BLaER1 (cell line): ENCODE measurements at regions not wholly inside any gene's neighbourhood (a gene's known extent, or its start where the extent isn't known, plus 50 kb on each side); places are given as distances from the start of the nearest gene placed in this dataset.

Experiments
- H3K27ac ChIP-seq: shearing (Covaris generic); formaldehyde crosslinking; 2 replicates; pipeline ENCODE4 v1.8.1; 2022
- H3K27me3 ChIP-seq: shearing (Covaris generic); formaldehyde crosslinking; 2 replicates; pipeline ENCODE4 v1.8.1; 2022
- H3K36me3 ChIP-seq: shearing (Covaris generic); formaldehyde crosslinking; 2 replicates; pipeline ENCODE4 v1.8.1; 2022
- H3K4me1 ChIP-seq: shearing (Covaris generic); formaldehyde crosslinking; 2 replicates; pipeline ENCODE4 v1.8.1; 2022
- H3K4me2 ChIP-seq: shearing (Covaris generic); formaldehyde crosslinking; 2 replicates; pipeline ENCODE4 v1.8.1; 2022
- H3K4me3 ChIP-seq: shearing (Covaris generic); formaldehyde crosslinking; 2 replicates; pipeline ENCODE4 v1.8.1; 2022
- H3K9ac ChIP-seq: shearing (Covaris generic); formaldehyde crosslinking; 2 replicates; pipeline ENCODE4 v1.8.1; 2022
- H3K9me3 ChIP-seq: shearing (Covaris generic); formaldehyde crosslinking; 2 replicates; pipeline ENCODE4 v1.8.1; 2022
- H4K20me1 ChIP-seq: shearing (Covaris generic); formaldehyde crosslinking; 2 replicates; pipeline ENCODE4 v1.8.1; 2022
- Cebpa-rat ChIP-seq: shearing (Covaris generic); IDR thresholded peaks from 2 replicates; pipeline ENCODE4 v1.8.1; 2022

DNA sequence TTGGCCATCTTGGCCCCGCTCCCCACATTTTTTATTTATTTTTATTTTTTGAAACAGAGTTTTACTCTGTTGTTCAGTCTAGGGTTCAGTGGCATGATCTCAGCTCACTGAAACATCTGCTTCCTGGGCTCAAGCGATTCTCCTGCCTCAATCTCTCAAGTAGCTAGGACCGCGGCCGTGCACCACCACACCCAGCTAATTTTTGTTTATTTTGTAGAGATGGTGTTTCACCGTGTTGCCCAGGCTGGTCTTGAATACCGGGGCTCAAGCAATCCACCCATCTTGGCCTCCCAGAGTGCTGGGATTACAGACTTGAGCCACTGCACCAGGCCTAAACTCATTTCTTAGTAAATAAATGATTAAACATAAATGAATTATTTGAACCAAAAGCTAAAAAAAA is 322.0 kb upstream of the LCORL start:
- H3K27ac ChIP-seq, result no peak overlapping the region
- no peak overlapping the region for H3K9ac ChIP-seq
- H4K20me1 ChIP-seq, result no peaks in the 10 kb centered on the region
- H3K27me3 ChIP-seq, result no peaks in the 10 kb centered on the region
- H3K36me3 ChIP-seq, result no peaks in the 10 kb centered on the region
- no peak overlapping the region for H3K4me2 ChIP-seq
- H3K4me3 ChIP-seq, result no peak overlapping the region
- TF ChIP-seq Cebpa-rat, result no peak
- H3K4me1 ChIP-seq, result no peaks in the 10 kb centered on the region
- peaks cover 8% of the 10 kb centered on the region; the same call in 1 of the 2 replicates for H3K9me3 ChIP-seq

DNA sequence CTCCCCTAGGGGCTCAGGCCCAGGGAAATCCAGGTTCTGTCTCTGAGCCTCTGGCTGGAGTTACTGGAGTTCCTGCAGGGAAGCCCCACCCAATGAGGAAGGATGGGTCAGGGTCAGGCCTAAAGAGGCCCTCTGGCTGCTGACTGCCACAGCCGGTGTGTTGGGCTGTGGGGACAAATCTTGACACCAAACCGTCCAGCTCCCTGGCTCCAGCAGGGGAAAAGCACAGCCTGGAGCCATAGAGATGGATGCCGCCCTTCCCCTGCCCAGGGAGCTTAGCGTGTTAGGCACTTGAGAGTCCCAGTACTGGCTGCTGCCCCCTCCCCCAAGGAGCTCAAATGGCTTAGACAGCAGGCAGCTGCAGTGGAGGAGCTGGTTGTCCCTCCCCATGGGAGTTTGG is 321.3 kb upstream of the LCORL start:
- Histone ChIP-seq H3K36me3 (no peaks in the 10 kb centered on the region), H3K4me1 (no peaks in the 10 kb centered on the region), H3K9ac (no peak overlapping the region), H4K20me1 (no peaks in the 10 kb centered on the region), H3K27me3 (no peaks in the 10 kb centered on the region), H3K27ac (no peak overlapping the region), H3K9me3 (peaks cover 8% of the 10 kb centered on the region; the same call in 1 of the 2 replicates), H3K4me2 (no peak overlapping the region), H3K4me3 (no peak overlapping the region)
- no peak for TF ChIP-seq Cebpa-rat

DNA sequence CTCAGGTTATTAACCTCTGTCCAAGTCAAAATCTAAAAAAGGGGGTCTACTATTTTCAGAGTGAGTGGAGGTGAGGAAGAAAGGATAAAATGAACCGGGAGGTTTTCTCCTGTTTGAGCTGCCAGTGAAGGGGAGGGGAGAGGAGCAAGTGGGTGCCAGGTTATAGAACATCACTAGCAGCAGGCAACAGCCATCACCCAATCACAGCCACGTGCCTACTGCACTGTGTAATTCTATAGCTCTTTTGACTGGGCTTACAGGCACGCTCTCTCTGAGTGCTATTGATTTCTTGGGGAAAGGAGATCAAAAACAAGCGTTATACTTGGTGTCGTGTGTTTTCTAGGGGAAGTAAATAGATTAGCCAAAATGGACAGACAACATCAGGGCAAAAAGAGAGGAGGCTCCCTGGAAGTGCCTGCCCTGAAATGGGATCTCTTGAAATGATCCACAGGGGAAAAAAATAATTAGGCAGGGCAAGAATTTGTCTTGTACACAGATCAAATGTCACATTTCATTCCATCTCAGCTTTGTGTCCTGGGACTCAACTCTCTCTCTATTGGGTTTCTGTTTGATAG is 300.5 kb upstream of the LCORL start:
- Histone ChIP-seq H3K27me3 (no peaks in the 10 kb centered on the region), H3K9me3 (no peaks in the 10 kb centered on the region; the same call in 1 of the 2 replicates), H3K4me1 (no peaks in the 10 kb centered on the region), H3K4me2 (no peak overlapping the region), H3K4me3 (no peak overlapping the region), H3K36me3 (no peaks in the 10 kb centered on the region), H3K9ac (no peak overlapping the region), H4K20me1 (no peaks in the 10 kb centered on the region), H3K27ac (no peak overlapping the region)
- no peak for TF ChIP-seq Cebpa-rat

DNA sequence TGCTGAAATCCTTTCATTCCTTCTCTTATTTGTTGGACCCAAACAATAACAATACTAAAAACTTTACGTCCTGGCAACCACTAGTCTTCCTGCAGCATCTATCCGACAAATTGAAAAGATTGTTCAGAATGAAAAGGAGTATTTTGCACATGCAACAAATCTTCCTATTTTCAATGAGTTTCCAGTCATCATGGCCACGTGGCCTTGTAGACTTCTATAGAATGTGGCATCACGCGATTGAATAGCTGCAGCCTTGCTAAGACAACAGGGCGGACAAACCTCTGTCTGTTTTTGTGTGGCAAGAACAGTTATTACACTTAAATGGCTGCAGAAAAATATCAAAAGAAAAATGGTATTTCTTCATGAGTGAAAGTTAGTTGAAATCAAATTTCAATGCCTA is 297.9 kb upstream of the LCORL start:
- Histone ChIP-seq H3K9ac (no peak overlapping the region), H3K36me3 (no peaks in the 10 kb centered on the region), H3K4me1 (no peaks in the 10 kb centered on the region), H3K4me3 (no peak overlapping the region), H3K9me3 (no peaks in the 10 kb centered on the region; the same call in 1 of the 2 replicates), H3K27me3 (no peaks in the 10 kb centered on the region), H3K4me2 (no peak overlapping the region), H4K20me1 (no peaks in the 10 kb centered on the region), H3K27ac (no peak overlapping the region)
- TF ChIP-seq Cebpa-rat, result no peak

DNA sequence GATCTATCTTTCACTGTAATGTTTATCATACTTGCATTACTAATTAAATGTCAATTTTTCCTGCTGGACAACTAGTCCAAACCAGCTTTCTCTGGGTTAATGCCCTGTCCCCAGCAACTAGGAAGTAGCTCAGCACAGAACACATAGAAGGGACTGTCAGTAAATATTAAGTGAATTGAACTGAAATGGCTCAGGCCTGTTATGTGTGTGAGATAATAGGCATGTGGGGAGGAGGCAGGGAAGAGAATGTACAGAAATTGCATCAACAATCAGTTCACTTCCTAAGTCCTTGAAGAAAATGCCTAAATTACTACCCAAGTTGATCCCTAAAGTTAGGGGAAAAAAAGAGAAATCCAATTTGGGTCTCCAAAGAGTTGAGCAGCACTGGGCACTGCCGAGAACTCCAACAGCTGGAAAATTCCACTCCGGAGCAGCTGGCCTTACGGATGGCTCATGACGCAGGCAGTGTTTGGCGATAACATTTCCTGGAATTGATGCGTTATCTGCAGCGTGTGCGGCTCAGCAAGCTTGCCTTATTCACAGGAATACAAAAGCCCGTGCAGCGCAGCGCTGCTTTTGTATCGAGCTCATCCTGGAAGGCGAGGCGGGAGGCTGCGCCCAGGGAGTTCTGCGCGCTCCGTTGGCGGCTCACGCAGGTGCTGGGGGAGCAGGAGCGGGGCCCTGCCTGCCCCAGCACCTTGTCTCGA is 297.3 kb upstream of the LCORL start:
- Histone ChIP-seq H3K9ac (no peak overlapping the region), H3K4me2 (no peak overlapping the region), H3K27me3 (no peaks in the 10 kb centered on the region), H3K27ac (no peak overlapping the region), H3K9me3 (no peaks in the 10 kb centered on the region; the same call in 1 of the 2 replicates), H4K20me1 (no peaks in the 10 kb centered on the region), H3K36me3 (no peaks in the 10 kb centered on the region), H3K4me1 (no peaks in the 10 kb centered on the region), H3K4me3 (no peak overlapping the region)
- no peak for TF ChIP-seq Cebpa-rat

DNA sequence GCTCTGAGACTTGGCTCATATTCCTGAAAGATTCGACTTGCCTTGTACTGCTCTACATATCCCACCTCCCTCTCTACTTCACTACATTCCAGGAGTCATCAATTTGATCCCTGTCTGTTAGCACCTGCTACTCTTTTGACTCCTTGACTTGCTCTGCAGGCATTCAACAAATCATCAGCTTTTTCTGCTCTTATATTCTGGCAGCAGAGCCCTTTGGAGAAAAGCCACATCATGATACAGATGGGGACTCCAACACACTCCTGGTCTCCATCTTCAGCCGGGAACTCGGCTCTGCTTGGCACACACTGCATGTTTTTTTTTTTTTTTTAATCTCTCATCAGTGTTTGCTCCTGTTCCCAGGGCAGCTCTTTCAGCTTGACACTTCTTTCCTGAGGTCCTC is 293.2 kb upstream of the LCORL start:
- H3K4me3 ChIP-seq, result no peak overlapping the region
- no peak overlapping the region for H3K9ac ChIP-seq
- no peak overlapping the region for H3K27ac ChIP-seq
- H4K20me1 ChIP-seq, result no peaks in the 10 kb centered on the region
- no peaks in the 10 kb centered on the region; the same call in 1 of the 2 replicates for H3K9me3 ChIP-seq
- TF ChIP-seq Cebpa-rat, result no peak
- no peaks in the 10 kb centered on the region for H3K27me3 ChIP-seq
- no peaks in the 10 kb centered on the region for H3K4me1 ChIP-seq
- H3K4me2 ChIP-seq, result no peak overlapping the region
- no peaks in the 10 kb centered on the region for H3K36me3 ChIP-seq

DNA sequence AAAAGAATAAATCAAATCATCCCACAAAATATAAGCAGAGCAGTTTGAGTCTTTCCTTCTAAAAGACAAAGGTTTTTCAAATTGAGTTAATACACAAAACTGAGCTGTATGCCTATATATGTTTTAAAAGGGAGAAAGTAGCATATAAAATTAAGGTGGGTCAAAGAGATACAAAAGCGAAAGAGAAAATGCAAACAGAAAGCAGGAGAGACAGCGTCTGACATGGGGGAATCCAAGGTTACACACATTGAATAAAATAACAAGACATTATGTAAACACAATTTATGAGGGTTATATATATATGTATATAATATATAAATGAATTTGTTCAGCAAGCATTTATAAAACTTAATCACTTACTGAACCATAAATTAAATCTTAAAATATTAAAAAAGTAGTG is 276.1 kb upstream of the LCORL start:
- no peak overlapping the region for H3K4me2 ChIP-seq

DNA sequence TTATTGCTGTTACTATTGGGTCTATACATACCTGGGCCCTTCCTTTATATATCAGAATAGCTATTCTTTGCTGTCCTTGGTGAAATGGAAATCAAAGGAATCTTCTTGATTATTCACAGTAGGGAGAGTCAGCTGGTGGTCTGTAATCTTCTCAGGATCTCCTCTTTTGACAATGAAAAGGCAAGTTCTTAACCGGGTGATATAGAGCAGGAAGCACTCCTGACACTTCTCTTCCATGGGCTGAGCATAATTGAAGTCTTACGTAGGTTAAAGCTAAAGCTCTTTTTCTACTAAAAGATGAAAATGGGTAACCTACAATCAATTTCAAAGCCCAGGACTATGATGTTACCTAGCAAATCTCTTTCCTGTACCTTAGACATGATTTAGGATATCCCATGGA is 274.9 kb upstream of the LCORL start:
- no peaks in the 10 kb centered on the region for H3K27me3 ChIP-seq
- no peaks in the 10 kb centered on the region for H3K36me3 ChIP-seq
- H4K20me1 ChIP-seq, result no peaks in the 10 kb centered on the region
- no peak overlapping the region for H3K9ac ChIP-seq
- no peak overlapping the region for H3K4me2 ChIP-seq
- H3K27ac ChIP-seq, result no peak overlapping the region
- H3K9me3 ChIP-seq, result no peaks in the 10 kb centered on the region
- H3K4me1 ChIP-seq, result no peaks in the 10 kb centered on the region
- no peak overlapping the region for H3K4me3 ChIP-seq
- no peak for TF ChIP-seq Cebpa-rat

More for the DNA sequence above, 276.1 kb upstream of the LCORL start:
- Histone ChIP-seq H4K20me1 (no peaks in the 10 kb centered on the region), H3K36me3 (no peaks in the 10 kb centered on the region), H3K4me1 (no peaks in the 10 kb centered on the region), H3K9ac (no peak overlapping the region), H3K9me3 (no peaks in the 10 kb centered on the region), H3K27me3 (no peaks in the 10 kb centered on the region), H3K4me3 (no peak overlapping the region), H3K27ac (no peak overlapping the region)
- no peak for TF ChIP-seq Cebpa-rat

DNA sequence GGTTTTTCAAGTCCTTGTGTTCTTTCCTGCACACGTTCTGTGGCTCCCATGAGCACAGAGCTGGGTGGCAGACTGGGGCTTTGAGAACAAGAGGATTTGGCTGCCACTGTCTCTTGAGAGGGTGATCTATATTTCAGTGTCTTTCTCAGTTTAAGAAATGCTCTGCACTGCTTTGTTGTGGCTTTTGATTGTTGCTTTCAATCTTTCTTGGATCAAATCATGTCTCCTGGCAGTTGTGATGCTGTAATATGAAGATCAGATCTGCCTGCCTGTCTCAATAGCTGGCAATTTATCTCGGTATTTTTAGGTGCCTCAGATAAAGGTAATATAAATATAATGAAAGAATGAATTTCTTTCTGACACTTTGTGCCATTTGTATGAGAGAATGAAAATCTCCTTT is 273.3 kb upstream of the LCORL start:
- Histone ChIP-seq H3K36me3 (no peaks in the 10 kb centered on the region), H3K27me3 (no peaks in the 10 kb centered on the region), H3K4me3 (no peak overlapping the region), H3K9me3 (no peaks in the 10 kb centered on the region), H3K4me2 (no peak overlapping the region), H3K27ac (no peak overlapping the region), H4K20me1 (no peaks in the 10 kb centered on the region), H3K4me1 (no peaks in the 10 kb centered on the region), H3K9ac (no peak overlapping the region)
- no peak for TF ChIP-seq Cebpa-rat

DNA sequence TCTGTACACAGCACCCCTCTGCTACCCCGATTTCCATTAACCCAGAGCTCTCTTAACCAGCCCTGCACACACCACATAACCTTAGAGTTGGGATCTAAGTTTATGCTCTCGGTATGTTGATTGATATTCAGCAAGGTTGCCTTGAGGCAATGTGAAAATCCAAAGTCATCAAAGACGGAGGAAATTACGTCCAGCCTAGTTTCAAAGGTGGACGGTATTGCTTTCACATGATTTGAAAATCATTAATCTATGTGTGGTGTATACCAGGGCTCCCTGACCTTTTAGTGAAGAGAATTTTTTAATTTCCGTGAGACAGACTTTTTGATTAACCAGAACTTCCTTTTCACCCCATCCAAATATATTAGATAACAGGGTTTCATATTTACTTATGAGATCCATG is 272.5 kb upstream of the LCORL start:
- no peaks in the 10 kb centered on the region for H3K9me3 ChIP-seq
- no peaks in the 10 kb centered on the region for H3K27me3 ChIP-seq
- H4K20me1 ChIP-seq, result no peaks in the 10 kb centered on the region
- no peak overlapping the region for H3K4me2 ChIP-seq
- H3K36me3 ChIP-seq, result no peaks in the 10 kb centered on the region
- H3K4me1 ChIP-seq, result no peaks in the 10 kb centered on the region
- H3K4me3 ChIP-seq, result no peak overlapping the region
- no peak for TF ChIP-seq Cebpa-rat
- H3K9ac ChIP-seq, result no peak overlapping the region
- H3K27ac ChIP-seq, result no peak overlapping the region
